ENCODE measurements at regions not wholly inside any gene's neighbourhood (a gene's known extent, or its start where the extent isn't known, plus 50 kb on each side); places are given as distances from the start of the nearest gene placed in this dataset.

DNA sequence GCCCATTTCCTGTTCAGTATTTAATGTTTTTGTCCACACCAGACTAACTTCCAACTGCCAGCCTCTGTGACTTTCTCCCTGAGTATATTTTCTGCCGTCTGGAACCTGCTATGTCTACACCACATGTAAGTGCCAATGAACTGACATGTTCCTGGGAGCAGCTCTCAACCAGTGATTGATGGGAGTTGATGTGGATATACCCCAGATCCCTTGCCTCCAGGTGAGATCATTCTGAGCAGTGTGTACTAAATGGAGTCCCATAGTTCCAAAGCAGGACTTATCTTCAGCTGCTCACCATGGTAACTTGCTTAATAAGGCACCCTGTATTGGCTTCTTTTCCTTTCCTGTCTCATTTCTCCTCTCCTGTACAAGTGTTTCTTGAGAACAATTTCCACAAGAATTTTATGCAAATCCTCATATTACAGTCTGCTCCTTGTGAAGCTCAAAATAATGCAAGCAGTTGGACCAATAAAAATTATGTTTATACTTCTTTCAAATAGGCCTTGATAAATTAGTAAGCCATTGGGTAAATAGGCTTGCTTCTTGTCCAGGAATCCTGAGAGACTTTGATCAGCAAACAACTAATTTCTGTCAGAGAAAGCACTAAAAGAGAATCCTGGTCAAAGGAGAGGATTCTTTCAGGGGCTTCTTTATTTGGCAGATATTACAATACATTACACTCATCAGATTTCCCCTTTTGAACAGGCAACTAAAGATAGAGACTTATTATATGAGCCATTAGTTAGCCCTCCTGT, 911.7 kb upstream of the NDST4 start:
- TF ChIP-seq, protein P1, sequence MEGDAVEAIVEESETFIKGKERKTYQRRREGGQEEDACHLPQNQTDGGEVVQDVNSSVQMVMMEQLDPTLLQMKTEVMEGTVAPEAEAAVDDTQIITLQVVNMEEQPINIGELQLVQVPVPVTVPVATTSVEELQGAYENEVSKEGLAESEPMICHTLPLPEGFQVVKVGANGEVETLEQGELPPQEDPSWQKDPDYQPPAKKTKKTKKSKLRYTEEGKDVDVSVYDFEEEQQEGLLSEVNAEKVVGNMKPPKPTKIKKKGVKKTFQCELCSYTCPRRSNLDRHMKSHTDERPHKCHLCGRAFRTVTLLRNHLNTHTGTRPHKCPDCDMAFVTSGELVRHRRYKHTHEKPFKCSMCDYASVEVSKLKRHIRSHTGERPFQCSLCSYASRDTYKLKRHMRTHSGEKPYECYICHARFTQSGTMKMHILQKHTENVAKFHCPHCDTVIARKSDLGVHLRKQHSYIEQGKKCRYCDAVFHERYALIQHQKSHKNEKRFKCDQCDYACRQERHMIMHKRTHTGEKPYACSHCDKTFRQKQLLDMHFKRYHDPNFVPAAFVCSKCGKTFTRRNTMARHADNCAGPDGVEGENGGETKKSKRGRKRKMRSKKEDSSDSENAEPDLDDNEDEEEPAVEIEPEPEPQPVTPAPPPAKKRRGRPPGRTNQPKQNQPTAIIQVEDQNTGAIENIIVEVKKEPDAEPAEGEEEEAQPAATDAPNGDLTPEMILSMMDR (IDR thresholded peaks at IDR 0.05), result no peak
- TF ChIP-seq POLR2A (IDR thresholded peaks at IDR 0.05), result no peak
